Activated T-cell treated with anti-CD3 and anti-CD28 coated beads, Interleukin-2, amount 50 U/mL, for 1 hour (primary cell): ENCODE measurements at regions not wholly inside any gene's neighbourhood (a gene's known extent, or its start where the extent isn't known, plus 50 kb on each side); places are given as distances from the start of the nearest gene placed in this dataset.

Experiments used
- DNase-seq: peaks from one replicate; pipeline ENCODE4 v3.0.0-alpha.2; 2020

DNA sequence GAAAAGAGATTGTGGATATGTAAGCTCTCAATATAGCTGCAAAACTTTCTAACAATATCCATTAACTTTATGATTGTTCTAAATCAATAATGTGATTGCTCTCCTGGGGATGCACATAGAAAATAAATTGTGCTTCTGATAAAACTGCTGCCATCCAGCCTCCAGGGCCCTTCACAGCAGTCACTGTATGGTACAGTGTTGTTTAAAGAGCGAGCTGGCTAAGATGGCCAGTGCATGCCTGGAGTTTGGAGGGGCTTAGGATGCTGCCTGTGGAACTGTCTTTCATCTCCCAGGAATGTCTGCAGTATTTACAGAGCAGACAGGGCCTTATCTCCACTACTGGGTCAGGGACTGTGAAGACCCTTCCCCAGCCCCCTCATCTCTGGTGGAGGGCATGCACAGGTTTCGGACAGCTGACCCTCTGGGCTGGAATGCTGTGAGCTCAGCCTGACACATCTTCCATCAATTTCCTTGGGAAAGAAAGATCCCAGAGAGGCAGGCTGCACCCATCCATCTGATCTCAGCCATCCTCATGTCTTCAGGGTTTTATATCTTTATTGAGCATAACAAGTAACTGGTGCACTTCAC, 137.0 kb downstream of the PLPP3 start:
- no peak for DNase-seq

DNA sequence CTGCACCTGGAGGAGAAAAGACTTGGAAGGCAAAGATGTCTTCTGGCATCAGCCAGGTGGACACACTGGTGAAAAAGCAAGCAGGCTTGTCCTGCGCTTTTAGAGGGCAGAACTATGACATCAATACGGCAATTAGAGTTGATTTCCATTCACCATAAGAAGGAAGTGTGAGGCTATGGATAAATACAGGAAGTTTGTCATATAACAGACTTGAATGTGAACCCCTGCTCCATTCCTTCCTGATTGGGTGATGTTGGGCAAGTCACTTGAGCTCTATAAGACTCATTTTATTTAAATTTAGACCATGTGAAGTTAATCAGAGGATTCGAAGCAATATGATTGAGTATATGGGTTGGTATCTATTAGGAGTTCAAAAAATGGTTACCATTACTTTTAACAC, 137.8 kb downstream of the PLPP3 start:
- no peak for DNase-seq

DNA sequence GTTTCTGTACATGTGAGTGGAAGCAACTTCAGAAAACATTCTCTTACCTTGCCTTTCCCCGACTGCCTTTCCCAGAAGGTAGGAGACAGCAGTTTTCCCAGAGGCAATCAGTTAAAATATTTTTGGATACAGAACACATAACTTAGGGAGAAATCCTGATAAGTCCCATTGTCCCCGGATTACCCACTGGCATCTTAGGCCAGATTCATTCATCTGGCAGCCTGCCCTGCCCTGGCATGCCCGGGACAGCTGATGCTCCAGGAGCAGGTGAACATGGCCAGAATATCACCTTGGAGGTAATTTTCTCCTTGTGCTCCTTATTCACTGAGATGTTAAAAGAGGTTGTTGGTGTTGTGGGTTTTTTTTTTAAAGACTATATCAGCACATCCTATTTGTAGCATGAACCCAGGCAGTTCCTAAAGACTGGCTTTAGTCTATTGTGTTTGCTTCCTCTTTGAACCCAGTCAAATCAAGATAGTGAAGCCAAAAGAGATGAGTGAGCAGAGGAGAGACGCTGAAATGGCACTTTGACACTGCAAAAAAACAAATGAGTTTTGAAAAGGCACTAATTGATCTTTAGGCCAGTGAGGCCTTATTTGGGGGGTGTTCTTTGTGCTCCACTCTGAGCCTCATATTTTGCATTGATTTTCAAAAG, 139.6 kb downstream of the PLPP3 start:
- DNase-seq: no peak

DNA sequence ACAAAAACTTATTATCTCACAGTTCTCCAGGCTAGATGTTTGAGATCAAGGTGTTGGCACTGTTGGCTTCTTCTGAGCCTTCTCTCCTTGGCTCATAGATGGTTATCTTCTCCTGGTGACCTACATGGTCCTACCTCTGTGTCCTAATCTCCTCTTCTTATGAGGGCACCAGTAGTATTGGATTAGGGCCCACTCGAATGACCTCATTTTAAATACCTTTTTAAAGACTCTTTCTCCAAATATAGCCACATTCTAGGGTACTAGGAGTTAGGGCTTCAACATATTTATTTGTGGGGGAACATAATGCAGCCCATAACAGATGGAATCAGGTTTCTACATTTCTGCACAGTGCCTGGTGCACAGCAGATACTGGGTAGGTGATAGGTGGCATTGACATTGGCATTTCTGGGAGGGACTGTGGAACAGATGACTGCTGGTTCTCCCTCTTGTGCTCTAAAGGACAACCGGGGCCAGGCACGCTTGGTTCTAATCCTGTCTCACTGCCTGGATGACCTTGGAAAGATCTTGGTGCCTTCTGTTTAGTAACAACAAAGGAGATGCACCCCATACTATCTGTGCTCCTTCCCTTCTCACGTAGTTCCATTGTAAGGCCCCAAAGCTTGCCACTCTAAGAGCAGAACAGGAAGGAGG, 140.3 kb downstream of the PLPP3 start:
- DNase-seq: no peak

DNA sequence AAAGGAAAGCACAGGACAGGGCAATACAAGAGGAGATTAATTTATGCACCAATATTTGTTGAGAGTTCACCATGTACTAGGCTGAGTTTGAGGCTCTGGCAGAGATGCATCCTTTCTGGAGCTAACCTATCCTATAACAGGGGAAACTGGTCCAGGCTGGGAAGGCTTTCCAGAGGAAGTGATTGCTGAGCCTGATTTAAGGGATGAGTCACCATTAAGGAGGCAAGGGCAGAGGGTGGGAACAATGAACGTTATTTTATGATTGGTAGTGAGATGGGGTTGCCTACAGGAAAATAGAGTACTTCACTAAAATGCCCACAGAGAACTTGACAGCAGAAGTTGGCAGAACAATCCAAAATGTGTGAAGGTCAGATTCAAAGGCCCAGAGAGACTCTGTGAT, 141.4 kb downstream of the PLPP3 start:
- no peak for DNase-seq

DNA sequence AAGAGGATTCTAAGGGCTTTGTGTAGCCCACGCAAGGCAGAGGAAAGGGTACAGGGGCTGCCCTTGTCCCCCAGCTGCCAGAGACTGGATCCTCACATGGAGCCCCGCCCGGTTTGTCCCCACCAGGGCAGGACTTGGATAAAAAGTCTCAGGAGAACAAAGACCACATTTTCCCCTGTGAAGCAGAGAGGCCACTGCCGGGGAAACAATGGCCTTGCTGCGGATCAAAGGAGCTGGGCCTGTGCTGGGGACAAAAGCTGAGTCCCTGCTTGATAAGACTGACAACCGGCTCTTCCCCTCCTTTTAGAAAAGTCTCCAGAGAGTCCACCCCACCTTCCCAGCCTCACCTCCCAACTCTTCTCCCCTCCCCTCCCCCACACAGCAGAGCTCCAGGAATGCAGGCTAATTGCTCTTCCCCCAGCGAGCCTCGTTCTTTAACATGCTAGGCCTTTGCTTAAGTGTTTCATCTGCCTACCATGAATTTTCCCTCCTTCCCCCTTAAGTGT, 142.4 kb downstream of the PLPP3 start:
- DNase-seq: no peak

DNA sequence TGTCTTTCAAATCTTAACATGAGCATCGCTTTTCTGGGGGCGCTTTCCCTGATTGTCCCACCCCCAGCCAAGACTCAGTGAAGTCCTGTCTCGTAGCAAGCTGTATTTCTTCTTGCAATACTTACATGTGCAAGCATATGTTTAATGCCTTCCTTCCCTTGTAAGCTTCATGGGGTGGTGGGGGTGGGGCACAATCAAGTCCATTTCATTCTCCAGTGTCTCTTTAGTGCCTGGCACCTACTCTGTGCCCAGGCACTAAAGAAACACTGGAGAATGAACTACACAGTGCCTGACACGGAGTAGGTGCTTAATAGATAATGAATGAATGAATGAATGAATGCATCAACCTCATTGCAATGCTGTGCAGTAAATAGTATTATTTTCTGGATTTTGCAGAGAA, 143.1 kb downstream of the PLPP3 start:
- no peak for DNase-seq

DNA sequence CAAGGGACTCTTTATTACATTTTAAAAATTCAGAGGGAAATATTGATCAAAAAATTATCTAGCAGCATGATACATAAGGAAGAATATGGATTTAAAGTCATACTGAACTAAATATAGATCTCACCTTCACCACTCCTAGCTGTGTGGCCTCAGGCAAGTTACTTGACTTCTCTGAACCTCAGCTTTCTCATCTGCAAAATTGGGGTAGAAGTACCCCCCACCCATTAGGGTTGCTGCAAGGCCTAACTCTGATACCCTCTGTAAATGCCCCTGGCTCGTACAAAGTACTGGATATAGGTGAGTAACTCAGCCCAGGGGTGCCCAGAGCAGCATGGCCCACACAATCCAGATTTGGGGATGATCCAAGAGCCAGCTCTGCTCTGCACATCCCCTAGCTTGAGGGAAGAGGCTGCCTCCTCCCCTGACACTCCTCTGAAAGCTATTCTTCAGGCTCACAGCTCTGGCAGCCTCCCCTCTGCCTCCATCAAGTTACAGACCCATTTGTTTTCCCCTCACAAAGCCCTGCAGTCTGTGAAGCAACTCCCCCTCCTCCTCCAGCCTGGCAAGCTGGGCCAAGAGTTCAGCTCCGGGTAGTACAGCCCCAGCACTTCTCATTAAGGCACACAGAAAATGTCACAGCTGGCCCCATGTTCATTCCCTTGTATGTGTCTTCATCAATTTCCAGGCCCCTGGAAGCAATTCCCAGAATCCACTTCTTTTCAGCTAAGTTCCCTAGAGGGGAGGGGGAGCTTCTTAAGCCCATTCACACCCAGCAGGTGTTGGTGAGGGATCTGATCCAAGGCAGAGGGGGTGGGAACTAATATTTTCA, 143.7 kb downstream of the PLPP3 start:
- DNase-seq: no peak

DNA sequence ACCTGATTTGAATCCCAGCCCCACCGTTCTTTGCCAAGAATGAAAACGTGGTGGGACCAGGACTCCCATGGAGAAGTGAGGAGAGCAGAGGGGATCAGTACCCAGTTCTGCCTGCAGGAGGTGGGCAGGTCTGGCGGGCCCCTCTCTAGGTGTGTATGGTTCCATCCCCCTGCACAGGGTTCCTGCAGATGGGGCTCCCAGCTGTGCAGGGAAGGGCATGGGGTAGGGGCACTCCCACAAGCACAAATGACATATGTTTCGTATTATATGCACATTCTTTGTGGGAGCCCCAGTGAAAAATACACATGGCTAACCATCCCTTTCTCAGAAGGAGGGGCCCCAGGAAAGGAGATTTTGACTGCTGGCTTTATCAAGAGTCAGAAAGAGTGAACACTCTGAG, 144.6 kb downstream of the PLPP3 start:
- DNase-seq: no peak

DNA sequence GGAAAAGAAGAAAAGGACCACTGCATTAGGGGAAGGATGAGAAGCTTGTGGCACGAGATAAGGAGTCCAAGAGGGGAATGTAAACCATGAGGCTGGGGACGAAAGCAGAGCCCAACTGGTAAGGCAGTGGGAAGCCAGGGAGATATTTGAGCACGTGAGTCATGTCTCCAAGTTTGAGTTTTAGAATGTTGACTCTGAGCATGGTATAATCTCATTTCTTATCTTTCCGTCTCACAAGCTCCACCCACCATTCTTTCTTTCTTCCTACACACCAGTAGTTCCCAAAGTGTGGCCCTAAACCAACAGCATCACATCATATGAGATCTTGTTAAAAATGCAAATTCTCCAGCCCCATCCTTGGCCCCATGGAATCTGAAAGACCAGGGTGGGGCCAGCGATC, 145.3 kb downstream of the PLPP3 start:
- no peak for DNase-seq

DNA sequence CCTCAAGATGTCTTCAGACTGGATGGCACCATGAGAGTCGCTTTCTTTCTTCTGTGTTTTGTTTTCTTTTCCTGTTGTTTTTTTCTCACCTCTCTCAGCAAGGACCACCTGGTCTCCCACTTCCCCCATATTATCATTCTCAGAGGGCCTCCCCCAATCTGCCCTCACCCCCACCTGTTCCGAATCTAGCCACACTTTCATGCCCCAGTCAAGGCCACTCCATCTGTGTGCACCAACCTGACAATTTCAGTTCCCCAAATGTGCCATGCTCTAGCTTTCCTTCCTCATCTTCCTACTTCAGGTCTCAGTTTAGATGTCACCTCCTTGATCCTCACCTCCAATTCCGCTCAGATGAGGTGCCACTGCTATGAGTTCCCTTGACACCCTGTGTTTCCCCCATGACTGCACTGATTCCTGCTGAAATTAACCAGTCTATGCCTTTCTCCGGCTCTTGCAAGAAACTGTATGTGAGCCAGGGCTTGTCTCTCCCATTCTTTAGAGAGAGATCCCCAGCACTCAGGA, 146.2 kb downstream of the PLPP3 start:
- no peak for DNase-seq

DNA sequence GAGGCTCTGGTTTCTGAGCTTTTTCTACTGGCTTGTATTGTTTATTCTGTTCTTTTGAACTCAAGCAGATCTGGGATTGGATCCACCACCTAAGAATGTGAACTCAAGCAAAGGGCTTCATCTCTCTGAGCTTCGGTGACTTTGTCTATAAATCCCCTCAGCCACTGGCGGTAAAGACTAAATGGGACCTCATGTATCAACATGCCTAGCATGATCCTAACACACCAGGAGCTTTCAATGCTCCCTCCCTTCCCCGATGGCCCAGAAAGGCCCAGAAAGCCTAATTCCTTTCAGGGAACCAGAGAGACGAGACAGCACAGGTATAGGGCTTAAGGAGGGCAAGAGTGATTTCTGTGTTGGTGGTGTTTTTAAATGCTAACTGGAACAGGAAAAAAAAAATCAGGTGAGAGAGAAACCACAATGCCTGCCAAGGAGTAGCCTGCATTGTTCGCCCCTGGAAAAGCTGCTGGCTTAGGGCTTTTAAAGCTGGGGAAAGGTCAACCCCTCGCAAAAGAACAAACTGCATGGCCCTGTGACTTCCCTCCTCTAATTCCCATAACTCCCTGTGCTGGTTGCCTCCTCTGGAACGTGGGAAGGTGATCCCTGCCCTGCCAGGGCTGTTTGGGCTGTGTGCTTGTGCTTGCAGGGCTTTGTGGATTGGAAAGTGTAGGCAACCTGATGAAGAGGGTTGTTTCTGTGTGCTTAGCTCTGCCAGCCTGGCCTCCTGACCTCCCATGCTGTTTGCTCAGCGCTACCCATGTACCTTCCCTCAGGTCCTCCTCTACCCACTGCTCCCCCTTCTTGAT, 147.0 kb downstream of the PLPP3 start:
- DNase-seq: no peak

DNA sequence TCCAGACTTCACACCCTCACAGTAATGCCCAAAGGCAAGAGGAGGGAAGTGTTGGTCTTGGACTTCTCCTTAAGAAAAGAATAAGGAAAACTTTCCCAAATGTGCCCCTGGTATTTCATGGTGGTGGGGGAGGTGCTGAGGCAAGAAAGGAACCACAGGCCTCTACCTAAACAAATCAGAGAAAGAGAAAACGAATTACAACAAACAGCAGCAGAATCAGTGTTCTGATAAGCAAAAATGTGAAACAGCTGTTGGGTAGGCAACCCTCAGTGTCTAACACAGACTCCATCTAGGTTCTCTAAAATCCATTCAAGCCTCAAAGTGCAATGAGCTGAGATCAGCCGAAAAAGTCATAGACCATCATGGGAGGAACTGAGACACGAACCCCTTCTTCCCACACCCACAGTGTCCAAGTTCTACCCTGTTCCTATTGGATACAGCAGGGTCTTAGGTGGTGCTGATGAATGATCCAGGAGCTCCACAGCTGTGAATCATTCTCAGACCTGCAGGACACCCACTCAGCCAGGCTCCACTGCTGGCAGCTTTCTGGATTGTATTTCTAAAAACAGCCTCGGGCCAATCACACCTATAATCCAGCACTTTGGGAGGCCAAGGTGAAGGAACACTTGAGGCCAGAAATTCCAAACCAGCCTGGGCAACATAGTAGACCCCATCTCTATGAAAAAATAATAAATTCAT, 149.1 kb downstream of the PLPP3 start:
- no peak for DNase-seq

DNA sequence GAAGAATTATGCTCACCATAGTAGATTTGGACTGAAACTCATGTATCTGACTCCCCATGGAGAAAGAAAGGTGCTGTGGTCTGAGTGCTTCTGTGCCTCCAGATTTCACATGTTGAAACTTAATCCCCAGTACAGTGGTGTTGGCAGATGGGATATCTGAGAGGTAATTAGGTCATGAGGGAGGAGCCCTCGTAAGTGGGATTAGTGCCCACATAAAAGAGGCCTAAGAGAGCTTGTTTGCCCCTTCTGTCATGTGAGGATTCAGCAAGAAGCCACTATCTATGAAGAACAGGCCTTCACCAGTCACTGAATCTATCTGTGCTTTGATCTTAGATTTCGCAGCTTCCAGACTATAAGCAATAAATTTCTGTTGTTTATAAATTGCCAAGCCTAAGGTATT, 150.1 kb downstream of the PLPP3 start:
- no peak for DNase-seq

DNA sequence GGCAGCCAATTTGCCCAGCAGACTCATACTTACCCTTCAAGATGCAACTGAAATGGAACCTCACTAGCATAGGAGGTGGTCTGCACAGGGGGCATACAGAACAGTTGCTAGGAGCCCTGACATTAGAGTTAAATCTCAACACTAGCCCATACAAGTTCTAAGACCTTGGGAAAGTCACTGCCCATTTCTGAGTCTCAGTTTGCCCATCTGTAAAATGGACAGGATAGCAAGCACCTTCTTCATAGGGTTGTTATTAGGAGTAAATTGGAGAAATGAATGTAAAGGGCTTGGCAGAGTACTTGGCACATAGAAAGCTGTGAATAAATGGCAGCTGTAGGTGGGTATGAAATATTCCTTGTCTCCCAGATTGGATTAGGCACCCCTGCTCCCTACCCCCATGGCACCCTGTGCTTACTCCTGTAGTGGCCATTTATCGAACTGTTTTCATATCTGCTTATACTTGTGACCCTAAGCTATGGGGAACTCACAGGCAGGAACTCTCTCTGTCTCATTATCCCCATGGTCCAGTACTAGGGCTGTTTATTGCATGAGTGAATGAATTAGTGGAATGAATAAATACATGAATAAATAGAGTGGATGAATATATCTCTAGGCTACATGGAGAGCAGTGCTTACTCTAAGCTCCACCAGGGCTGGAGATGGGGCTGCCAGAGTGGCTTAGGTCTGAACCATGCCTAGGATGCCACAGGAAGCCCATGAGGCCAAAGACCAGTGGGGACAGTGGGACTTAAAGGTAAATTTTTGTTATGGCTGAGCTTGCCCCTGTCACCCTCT, 152.6 kb downstream of the PLPP3 start:
- DNase-seq: no peak

DNA sequence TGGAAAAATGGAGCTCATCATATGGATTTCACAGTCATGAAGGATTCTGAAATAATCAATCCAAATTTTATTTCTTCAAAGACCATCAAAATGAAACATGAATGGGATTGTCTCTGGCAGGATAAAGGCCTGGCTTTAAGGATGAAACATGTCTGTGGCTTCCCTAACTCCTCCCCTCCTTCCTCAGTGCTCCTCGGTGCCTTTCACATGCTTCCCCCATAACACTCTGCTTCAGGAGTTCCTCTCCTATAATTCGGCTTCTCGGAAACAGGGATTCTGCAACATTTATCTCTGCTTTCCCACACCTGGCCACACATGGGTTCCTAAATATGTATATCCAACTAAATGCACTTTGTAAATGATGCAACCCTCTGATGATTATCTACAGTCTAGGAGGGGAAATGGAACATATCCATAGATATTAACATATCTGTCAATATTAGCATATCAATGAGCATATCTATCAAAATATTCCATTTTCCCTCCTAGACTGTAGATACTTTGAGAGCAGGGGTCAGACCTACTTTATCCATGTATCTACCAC, 153.8 kb downstream of the PLPP3 start:
- DNase-seq: no peak

DNA sequence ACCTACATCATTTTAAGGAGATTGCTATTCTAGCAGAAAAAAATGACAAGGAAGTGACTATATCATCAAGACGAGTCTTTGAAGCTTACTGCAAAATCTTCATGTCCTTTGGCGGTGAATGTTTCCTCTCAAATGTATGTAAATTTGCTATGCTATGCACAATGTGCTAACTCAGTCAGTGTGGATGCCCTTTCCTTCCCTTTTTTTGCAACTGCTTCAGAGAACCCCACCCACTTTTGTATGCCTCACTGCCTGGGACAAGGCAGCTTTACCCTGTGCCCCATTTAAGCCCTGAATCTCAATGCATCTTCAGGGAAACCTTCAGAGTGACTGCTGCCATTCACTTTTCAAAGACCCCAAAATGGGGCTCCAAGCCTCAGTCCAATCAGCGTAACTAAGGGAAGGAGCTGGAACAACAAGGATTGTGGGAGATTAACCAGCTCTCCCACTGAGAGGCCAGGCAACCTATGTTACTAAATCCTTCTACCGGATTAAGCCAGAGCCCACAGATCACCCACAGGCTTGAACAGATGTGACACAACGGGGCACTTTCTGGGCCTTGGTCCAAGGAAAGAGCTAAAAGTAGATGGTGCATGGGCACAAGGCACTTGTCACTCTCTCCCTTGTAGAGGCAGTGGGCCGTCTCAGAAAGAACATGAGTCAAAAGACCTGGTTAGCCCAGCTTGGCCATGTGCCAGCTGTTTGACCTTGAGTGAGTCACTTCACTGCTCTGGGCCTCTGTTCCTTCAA, 154.4 kb downstream of the PLPP3 start:
- no peak for DNase-seq

DNA sequence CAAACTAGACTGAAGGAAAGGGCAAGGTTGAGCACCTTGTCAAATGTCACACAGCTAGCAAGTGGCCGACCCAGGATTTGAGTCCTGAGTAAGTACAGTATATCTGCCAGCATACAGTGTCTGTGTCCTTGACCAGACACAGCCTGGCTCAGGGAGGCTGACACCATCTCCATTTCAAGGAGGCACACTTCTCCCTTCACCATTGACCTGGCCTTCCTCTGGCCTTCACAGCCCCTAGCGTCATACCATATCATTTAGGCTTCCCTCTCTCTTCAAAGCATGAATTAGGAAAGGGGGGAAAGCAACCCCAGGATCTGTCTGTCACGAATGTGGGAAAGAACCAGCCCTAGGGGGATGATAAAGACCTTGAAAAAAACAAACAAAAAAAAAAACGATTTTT, 155.6 kb downstream of the PLPP3 start:
- DNase-seq: no peak

DNA sequence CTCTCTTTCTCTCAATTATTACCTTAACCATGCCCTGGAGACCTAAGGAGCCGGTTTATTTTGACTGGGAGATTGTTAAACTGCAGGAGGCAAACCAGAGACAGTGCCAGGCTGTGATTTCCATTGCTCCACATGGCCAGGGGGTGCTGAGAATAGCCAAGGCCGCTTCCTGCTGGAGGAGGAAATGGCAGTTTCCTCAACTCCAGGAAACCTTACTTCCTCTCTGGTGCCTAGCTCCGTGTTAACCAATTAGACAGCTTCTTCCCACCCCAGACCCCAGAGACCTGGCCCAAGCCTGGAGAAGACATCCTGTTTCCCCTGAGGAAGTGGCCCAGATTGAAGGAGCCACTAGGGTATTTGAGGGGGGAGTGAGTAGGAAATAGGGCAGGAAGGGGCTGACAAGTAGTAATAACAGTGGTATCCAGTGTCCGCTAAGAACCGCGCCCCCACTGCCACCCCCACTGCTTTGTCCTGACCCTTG, 161.2 kb downstream of the PLPP3 start:
- DNase-seq: no peak

DNA sequence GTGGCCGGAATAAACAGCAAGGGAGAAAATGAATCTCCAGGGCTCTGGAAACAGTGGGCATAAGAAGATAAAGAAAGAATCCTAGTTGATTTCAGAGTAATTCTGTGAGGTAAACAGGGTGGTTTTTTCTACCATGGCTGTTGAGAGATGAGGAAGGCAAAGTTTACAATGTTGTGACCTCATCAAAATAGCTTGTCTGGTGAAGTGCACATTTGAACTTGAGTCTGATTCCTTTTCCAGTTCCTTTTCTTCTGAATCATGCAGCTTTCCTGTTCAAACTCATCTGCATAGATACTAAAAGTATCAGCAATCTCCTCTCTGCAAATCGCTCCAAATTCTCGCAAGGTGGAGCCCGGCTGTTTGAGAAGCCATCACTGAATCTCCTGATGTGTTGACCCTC, 161.7 kb downstream of the PLPP3 start:
- no peak for DNase-seq
